Cardiac muscle cell (in vitro differentiated cells and primary cell): ENCODE measurements at regions not wholly inside any gene's neighbourhood (a gene's known extent, or its start where the extent isn't known, plus 50 kb on each side); places are given as distances from the start of the nearest gene placed in this dataset.
"Not testable (repeated sequence)": the region's sequence is repeated elsewhere in the genome, so short reads cannot be mapped to it uniquely, and the experiment has no call there.

Source experiments
- DNase-seq, 2 donors: peaks; one replicate each; pipeline versions ENCODE4 v3.0.0 to v3.0.0-alpha.2; 2010 to 2017; ENCODE audit warnings: low read depth in 1 of 2, low spot score in 1 of 2
- H3K27ac ChIP-seq: fragments of 200-600 bp; sonication (generic); 2 replicates; pipeline ENCODE4 v1.5.1; 2016
- H3K27me3 ChIP-seq: fragments of 200-600 bp; sonication (generic); 2 replicates; pipeline ENCODE4 v1.6.0; 2016; ENCODE audit warnings: control low read depth
- H3K36me3 ChIP-seq: fragments of 200-600 bp; sonication (generic); 2 replicates; pipeline ENCODE4 v1.5.1; 2016; ENCODE audit warnings: control low read depth
- H3K4me1 ChIP-seq: fragments of 200-600 bp; sonication (generic); 2 replicates; pipeline ENCODE4 v1.8.1; 2017; ENCODE audit warnings: low read depth, mild to moderate bottlenecking, mixed run types
- H3K4me3 ChIP-seq: fragments of 200-600 bp; sonication (generic); 2 replicates; pipeline ENCODE4 v1.5.1; 2016; ENCODE audit warnings: mild to moderate bottlenecking
- H3K9me3 ChIP-seq: fragments of 200-600 bp; sonication (generic); 2 replicates; pipeline ENCODE4 v1.5.1; 2017; ENCODE audit warnings: low read depth, mild to moderate bottlenecking, control low read depth
- CTCF ChIP-seq: IDR thresholded peaks from 2 replicates; pipeline ENCODE4 v1.5.1; 2012; ENCODE audit warnings: low read depth, mild to moderate bottlenecking, low read length

GRCh38 chr3:101119535-101119934 is 126.3 kb upstream of the ABI3BP start:
- Histone ChIP-seq H3K4me3 (no peak overlapping the region), H3K4me1 (no peaks in the 10 kb centered on the region), H3K27ac (no peak overlapping the region), H3K9me3 (no peaks in the 10 kb centered on the region), H3K27me3 (no peaks in the 10 kb centered on the region), H3K36me3 (no peaks in the 10 kb centered on the region)
- DNase-seq = peak in 1 of 2 donors; percentile 81
- no peak for TF ChIP-seq CTCF

- no peaks in the 10 kb centered on the region for H3K36me3 ChIP-seq
- no peaks in the 10 kb centered on the region for H3K4me1 ChIP-seq
- no peaks in the 10 kb centered on the region for H3K27me3 ChIP-seq
- no peak overlapping the region for H3K4me3 ChIP-seq
- TF ChIP-seq CTCF = no peak
- no peak overlapping the region for H3K27ac ChIP-seq
- no peaks in the 10 kb centered on the region for H3K9me3 ChIP-seq
- peak in 1 of 2 donors; percentile 63 for DNase-seq
Measured at GRCh38 chr3:101117980-101118379, 124.8 kb upstream of the ABI3BP start.

- no peaks in the 10 kb centered on the region for H3K9me3 ChIP-seq
- TF ChIP-seq CTCF = no peak
- no peak overlapping the region for H3K27ac ChIP-seq
- no peak for DNase-seq
- no peaks in the 10 kb centered on the region for H3K4me1 ChIP-seq
- H3K4me3 ChIP-seq = no peak overlapping the region
- H3K36me3 ChIP-seq = no peaks in the 10 kb centered on the region
- H3K27me3 ChIP-seq = no peaks in the 10 kb centered on the region
Measured at GRCh38 chr3:101117465-101117864, 124.2 kb upstream of the ABI3BP start.

- not testable (repeated sequence) for DNase-seq, H3K9me3 ChIP-seq, H3K4me3 ChIP-seq, H3K4me1 ChIP-seq, H3K27ac ChIP-seq, H3K36me3 ChIP-seq, H3K27me3 ChIP-seq
Measured at GRCh38 chr3:101110295-101110694, 117.1 kb upstream of the ABI3BP start.

- no peak for TF ChIP-seq CTCF
Measured at GRCh38 chr3:101104321-101104720, 111.1 kb upstream of the ABI3BP start.

GRCh38 chr3:101102678-101103296 is 109.6 kb upstream of the ABI3BP start:
- Histone ChIP-seq H3K9me3 (no peaks in the 10 kb centered on the region), H3K27ac (no peak overlapping the region), H3K4me3 (no peak overlapping the region), H3K27me3 (no peaks in the 10 kb centered on the region), H3K4me1 (no peaks in the 10 kb centered on the region), H3K36me3 (no peaks in the 10 kb centered on the region)
- no peak for TF ChIP-seq CTCF
- DNase-seq = no peak

More at GRCh38 chr3:101104321-101104720, 111.1 kb upstream of the ABI3BP start:
- H3K27ac ChIP-seq = no peak overlapping the region
- H3K9me3 ChIP-seq = no peaks in the 10 kb centered on the region
- no peak for DNase-seq
- no peaks in the 10 kb centered on the region for H3K4me1 ChIP-seq
- H3K36me3 ChIP-seq = no peaks in the 10 kb centered on the region
- no peaks in the 10 kb centered on the region for H3K27me3 ChIP-seq
- no peak overlapping the region for H3K4me3 ChIP-seq
